HK-2 (cell line): ENCODE measurements at regions not wholly inside any gene's neighbourhood (a gene's known extent, or its start where the extent isn't known, plus 50 kb on each side); places are given as distances from the start of the nearest gene placed in this dataset.
"Not testable (repeated sequence)": the region's sequence is repeated elsewhere in the genome, so short reads cannot be mapped to it uniquely, and the experiment has no call there.

Experiments
- DNase-seq: peaks from one replicate; pipeline ENCODE4 v3.0.0-alpha.2; 2018; ENCODE audit not compliant: unreplicated experiment

- no peak for DNase-seq
These were observed 508.9 kb upstream of the TBL1XR1 start for GRCh38 chr3:177705976-177706823.

GRCh38 chr3:177709470-177709869 is 512.2 kb upstream of the TBL1XR1 start:
- not testable (repeated sequence) for DNase-seq

- DNase-seq, result no peak
These were observed 513.2 kb upstream of the TBL1XR1 start for GRCh38 chr3:177710506-177710905.

- DNase-seq, result no peak
These were observed 514.4 kb upstream of the TBL1XR1 start for GRCh38 chr3:177711637-177712036.

GRCh38 chr3:177713928-177714900 is 516.9 kb upstream of the TBL1XR1 start:
- DNase-seq, result no peak

- no peak for DNase-seq
These were observed 517.7 kb upstream of the TBL1XR1 start for GRCh38 chr3:177714945-177715344.

- no peak for DNase-seq
These were observed 518.7 kb upstream of the TBL1XR1 start for GRCh38 chr3:177715980-177716379.

- DNase-seq, result not testable (repeated sequence)
These were observed 523.6 kb upstream of the TBL1XR1 start for GRCh38 chr3:177720927-177721326.

GRCh38 chr3:177721864-177722785 is 524.8 kb upstream of the TBL1XR1 start:
- no peak for DNase-seq

- no peak for DNase-seq
These were observed 526.8 kb upstream of the TBL1XR1 start for GRCh38 chr3:177724020-177724638.

- no peak for DNase-seq
These were observed 527.9 kb upstream of the TBL1XR1 start for GRCh38 chr3:177725165-177725564.

GRCh38 chr3:177726807-177727206 is 529.5 kb upstream of the TBL1XR1 start:
- no peak for DNase-seq

- no peak for DNase-seq
These were observed 532.8 kb upstream of the TBL1XR1 start for GRCh38 chr3:177729956-177730681.

- no peak for DNase-seq
These were observed 533.5 kb upstream of the TBL1XR1 start for GRCh38 chr3:177730814-177731213.

- no peak for DNase-seq
These were observed 534.5 kb upstream of the TBL1XR1 start for GRCh38 chr3:177731644-177732268.

- no peak for DNase-seq
These were observed 536.0 kb upstream of the TBL1XR1 start for GRCh38 chr3:177733233-177733632.

- no peak for DNase-seq
These were observed 536.7 kb upstream of the TBL1XR1 start for GRCh38 chr3:177733936-177734335.

- DNase-seq, result no peak
These were observed 538.1 kb upstream of the TBL1XR1 start for GRCh38 chr3:177735431-177735830.

GRCh38 chr3:177739461-177739860 is 542.2 kb upstream of the TBL1XR1 start:
- no peak for DNase-seq

- DNase-seq, result no peak
These were observed 543.0 kb upstream of the TBL1XR1 start for GRCh38 chr3:177740254-177740653.
